PFSK-1 (cell line): ENCODE measurements at regions not wholly inside any gene's neighbourhood (a gene's known extent, or its start where the extent isn't known, plus 50 kb on each side); places are given as distances from the start of the nearest gene placed in this dataset.

Experiments
- POLR2AphosphoS5 ChIP-seq: IDR thresholded peaks from 2 replicates; pipeline ENCODE4 v1.6.1; 2012; ENCODE audit warnings: low read depth, mild to moderate bottlenecking, control low read depth, low read length, moderate library complexity
- REST ChIP-seq, 2 experiments: IDR thresholded peaks; 2 replicates each; pipeline versions ENCODE4 v1.6.1 to v1.8.0; 2011 to 2012; ENCODE audit warnings: low read depth in 2 of 2, low read length in 2 of 2, control low read depth in 1 of 2, inconsistent platforms in 1 of 2, mild to moderate bottlenecking in 1 of 2, moderate library complexity in 1 of 2; ENCODE audit not compliant: insufficient read depth in 1 of 2
- SIN3A ChIP-seq: IDR thresholded peaks from 2 replicates; pipeline ENCODE4 v1.6.1; 2012; ENCODE audit warnings: mild to moderate bottlenecking, low read length, moderate library complexity, borderline replicate concordance; ENCODE audit not compliant: insufficient read depth

- TF ChIP-seq POLR2AphosphoS5 (no peak), REST (IDR thresholded peaks at IDR 0.05; ENCODE audit: insufficient read depth in 1 of 2, low read depth in 2 of 2, low read length in 2 of 2) (no peak), SIN3A (no peak)
Observed at GRCh38 chr14:54138354-54139038, 181.9 kb upstream of the BMP4 start.
